ENCODE measurements at regions not wholly inside any gene's neighbourhood (a gene's known extent, or its start where the extent isn't known, plus 50 kb on each side); places are given as distances from the start of the nearest gene placed in this dataset.

DNA sequence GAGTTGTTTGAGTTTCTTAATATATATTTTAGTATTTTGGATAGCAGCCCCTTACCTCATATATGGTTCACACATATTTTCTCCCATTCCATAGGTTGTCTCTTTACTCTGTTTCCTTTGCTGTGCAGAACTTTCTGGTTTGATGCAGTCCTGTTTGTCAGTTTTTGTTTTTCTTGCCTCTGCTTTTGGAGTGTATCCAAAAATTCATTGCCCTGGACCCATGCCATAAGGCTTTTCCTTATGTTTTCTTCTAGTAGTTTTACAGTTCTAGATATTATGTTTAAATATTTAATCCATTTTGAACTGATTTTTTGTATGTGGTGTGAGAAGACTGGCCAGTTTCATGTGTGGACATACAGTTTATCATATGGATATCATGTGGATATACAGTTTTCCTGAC is 58.5 kb upstream of the NUDT6 start:
- CTCF ChIA-PET: interaction anchor here (0.6 kb wide), 1 partner anchor 80 kb away, joined by 3 read pairs; no protein-coding TSS in a partner anchor

More for the DNA sequence above, 58.5 kb upstream of the NUDT6 start:
- ChIA-PET RAD21 (ENCODE audit: unreplicated experiment) (no interaction called here), SMC1A (ENCODE audit: uncharacterized antibody, unreplicated experiment) (no interaction called here), POLR2A (no interaction called here)
- H3K4me1 ChIP-seq (ENCODE audit: control insufficient read depth, insufficient read depth, low read length): no peaks in the 10 kb centered on the region
- H4K20me1 ChIP-seq (ENCODE audit: control insufficient read depth, insufficient read depth): no peaks in the 10 kb centered on the region
- no peak overlapping the region for H2AFZ ChIP-seq (ENCODE audit: control insufficient read depth, low read depth, low read length)
- ATAC-seq: no peak
- no peaks in the 10 kb centered on the region for H3K79me2 ChIP-seq (ENCODE audit: control insufficient read depth, insufficient read depth, low read length)
- no peak for DNase-seq (ENCODE audit: low read depth, low spot score)
- in situ Hi-C loops (cut with MboI) (no loop called here), intact Hi-C loops (cut with micrococcal nuclease; ENCODE audit: unreplicated experiment) (no loop called here)
- BruUV-seq (replicated peaks): no TSS peak
- no peak overlapping the region for H3K9ac ChIP-seq (ENCODE audit: control insufficient read depth, insufficient read depth, low read length)
- H3K36me3 ChIP-seq (ENCODE audit: control insufficient read depth in 2 of 2, insufficient read depth in 2 of 2, low read length in 1 of 2): peaks cover 0 to 1% of the 10 kb centered on the region in 2 experiments; a peak in 3 of 4 replicates
- no peak overlapping the region for H3K4me3 ChIP-seq
- no peak overlapping the region for H3K27ac ChIP-seq (ENCODE audit: control insufficient read depth, insufficient read depth)
- peaks cover 2% of the 10 kb centered on the region; the same call in 2 of the 3 replicates for H3K9me3 ChIP-seq (replicated peaks; ENCODE audit: control insufficient read depth, insufficient read depth, low read length)
- no peak overlapping the region for H3K4me2 ChIP-seq (ENCODE audit: control insufficient read depth, insufficient read depth)
- no peaks in the 10 kb centered on the region for H3K27me3 ChIP-seq (replicated peaks in 1 of 2; ENCODE audit: control insufficient read depth in 2 of 2, insufficient read depth in 2 of 2, low read length in 1 of 2)
- no peak for FAIRE-seq
- TF ChIP-seq, protein P1, sequence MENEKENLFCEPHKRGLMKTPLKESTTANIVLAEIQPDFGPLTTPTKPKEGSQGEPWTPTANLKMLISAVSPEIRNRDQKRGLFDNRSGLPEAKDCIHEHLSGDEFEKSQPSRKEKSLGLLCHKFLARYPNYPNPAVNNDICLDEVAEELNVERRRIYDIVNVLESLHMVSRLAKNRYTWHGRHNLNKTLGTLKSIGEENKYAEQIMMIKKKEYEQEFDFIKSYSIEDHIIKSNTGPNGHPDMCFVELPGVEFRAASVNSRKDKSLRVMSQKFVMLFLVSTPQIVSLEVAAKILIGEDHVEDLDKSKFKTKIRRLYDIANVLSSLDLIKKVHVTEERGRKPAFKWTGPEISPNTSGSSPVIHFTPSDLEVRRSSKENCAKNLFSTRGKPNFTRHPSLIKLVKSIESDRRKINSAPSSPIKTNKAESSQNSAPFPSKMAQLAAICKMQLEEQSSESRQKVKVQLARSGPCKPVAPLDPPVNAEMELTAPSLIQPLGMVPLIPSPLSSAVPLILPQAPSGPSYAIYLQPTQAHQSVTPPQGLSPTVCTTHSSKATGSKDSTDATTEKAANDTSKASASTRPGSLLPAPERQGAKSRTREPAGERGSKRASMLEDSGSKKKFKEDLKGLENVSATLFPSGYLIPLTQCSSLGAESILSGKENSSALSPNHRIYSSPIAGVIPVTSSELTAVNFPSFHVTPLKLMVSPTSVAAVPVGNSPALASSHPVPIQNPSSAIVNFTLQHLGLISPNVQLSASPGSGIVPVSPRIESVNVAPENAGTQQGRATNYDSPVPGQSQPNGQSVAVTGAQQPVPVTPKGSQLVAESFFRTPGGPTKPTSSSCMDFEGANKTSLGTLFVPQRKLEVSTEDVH (IDR thresholded peaks at IDR 0.05; ENCODE audit: low read depth, partially characterized antibody): no peak
- TF ChIP-seq, protein P2, sequence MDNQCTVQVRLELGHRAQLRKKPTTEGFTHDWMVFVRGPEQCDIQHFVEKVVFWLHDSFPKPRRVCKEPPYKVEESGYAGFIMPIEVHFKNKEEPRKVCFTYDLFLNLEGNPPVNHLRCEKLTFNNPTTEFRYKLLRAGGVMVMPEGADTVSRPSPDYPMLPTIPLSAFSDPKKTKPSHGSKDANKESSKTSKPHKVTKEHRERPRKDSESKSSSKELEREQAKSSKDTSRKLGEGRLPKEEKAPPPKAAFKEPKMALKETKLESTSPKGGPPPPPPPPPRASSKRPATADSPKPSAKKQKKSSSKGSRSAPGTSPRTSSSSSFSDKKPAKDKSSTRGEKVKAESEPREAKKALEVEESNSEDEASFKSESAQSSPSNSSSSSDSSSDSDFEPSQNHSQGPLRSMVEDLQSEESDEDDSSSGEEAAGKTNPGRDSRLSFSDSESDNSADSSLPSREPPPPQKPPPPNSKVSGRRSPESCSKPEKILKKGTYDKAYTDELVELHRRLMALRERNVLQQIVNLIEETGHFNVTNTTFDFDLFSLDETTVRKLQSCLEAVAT (IDR thresholded peaks at IDR 0.05): no peak
- TF ChIP-seq SREBF2 (IDR thresholded peaks at IDR 0.05; ENCODE audit: low read length) (no peak), KAT2A (conservative IDR thresholded peaks at IDR 0.05; ENCODE audit: control insufficient read depth, low read depth, low read length) (no peak)
- TF ChIP-seq, protein P3, sequence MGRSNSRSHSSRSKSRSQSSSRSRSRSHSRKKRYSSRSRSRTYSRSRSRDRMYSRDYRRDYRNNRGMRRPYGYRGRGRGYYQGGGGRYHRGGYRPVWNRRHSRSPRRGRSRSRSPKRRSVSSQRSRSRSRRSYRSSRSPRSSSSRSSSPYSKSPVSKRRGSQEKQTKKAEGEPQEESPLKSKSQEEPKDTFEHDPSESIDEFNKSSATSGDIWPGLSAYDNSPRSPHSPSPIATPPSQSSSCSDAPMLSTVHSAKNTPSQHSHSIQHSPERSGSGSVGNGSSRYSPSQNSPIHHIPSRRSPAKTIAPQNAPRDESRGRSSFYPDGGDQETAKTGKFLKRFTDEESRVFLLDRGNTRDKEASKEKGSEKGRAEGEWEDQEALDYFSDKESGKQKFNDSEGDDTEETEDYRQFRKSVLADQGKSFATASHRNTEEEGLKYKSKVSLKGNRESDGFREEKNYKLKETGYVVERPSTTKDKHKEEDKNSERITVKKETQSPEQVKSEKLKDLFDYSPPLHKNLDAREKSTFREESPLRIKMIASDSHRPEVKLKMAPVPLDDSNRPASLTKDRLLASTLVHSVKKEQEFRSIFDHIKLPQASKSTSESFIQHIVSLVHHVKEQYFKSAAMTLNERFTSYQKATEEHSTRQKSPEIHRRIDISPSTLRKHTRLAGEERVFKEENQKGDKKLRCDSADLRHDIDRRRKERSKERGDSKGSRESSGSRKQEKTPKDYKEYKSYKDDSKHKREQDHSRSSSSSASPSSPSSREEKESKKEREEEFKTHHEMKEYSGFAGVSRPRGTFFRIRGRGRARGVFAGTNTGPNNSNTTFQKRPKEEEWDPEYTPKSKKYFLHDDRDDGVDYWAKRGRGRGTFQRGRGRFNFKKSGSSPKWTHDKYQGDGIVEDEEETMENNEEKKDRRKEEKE (IDR thresholded peaks at IDR 0.05): no peak
- TF ChIP-seq, protein P4, sequence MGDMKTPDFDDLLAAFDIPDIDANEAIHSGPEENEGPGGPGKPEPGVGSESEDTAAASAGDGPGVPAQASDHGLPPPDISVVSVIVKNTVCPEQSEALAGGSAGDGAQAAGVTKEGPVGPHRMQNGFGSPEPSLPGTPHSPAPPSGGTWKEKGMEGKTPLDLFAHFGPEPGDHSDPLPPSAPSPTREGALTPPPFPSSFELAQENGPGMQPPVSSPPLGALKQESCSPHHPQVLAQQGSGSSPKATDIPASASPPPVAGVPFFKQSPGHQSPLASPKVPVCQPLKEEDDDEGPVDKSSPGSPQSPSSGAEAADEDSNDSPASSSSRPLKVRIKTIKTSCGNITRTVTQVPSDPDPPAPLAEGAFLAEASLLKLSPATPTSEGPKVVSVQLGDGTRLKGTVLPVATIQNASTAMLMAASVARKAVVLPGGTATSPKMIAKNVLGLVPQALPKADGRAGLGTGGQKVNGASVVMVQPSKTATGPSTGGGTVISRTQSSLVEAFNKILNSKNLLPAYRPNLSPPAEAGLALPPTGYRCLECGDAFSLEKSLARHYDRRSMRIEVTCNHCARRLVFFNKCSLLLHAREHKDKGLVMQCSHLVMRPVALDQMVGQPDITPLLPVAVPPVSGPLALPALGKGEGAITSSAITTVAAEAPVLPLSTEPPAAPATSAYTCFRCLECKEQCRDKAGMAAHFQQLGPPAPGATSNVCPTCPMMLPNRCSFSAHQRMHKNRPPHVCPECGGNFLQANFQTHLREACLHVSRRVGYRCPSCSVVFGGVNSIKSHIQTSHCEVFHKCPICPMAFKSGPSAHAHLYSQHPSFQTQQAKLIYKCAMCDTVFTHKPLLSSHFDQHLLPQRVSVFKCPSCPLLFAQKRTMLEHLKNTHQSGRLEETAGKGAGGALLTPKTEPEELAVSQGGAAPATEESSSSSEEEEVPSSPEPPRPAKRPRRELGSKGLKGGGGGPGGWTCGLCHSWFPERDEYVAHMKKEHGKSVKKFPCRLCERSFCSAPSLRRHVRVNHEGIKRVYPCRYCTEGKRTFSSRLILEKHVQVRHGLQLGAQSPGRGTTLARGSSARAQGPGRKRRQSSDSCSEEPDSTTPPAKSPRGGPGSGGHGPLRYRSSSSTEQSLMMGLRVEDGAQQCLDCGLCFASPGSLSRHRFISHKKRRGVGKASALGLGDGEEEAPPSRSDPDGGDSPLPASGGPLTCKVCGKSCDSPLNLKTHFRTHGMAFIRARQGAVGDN (IDR thresholded peaks at IDR 0.05): no peak
